Kidney epithelial cell (primary cell): ENCODE measurements at regions not wholly inside any gene's neighbourhood (a gene's known extent, or its start where the extent isn't known, plus 50 kb on each side); places are given as distances from the start of the nearest gene placed in this dataset.

ENCODE experiments used
- DNase-seq: peaks from one replicate; pipeline ENCODE4 v3.0.0-alpha.2; 2010; ENCODE audit warnings: low read depth
- H3K27me3 ChIP-seq: 2 replicates; pipeline ENCODE4 v1.6.0; 2011; ENCODE audit warnings: low read length; ENCODE audit not compliant: control insufficient read depth, insufficient read depth
- H3K36me3 ChIP-seq: 2 replicates; pipeline ENCODE4 v1.5.1; 2011; ENCODE audit warnings: low read length; ENCODE audit not compliant: control insufficient read depth, insufficient read depth
- H3K4me3 ChIP-seq: 2 replicates; pipeline ENCODE4 v1.5.1; 2011; ENCODE audit warnings: low read depth, mild to moderate bottlenecking, control low read depth, low read length
- CTCF ChIP-seq: IDR thresholded peaks from 2 replicates; pipeline ENCODE4 v1.5.1; 2011; ENCODE audit warnings: mild to moderate bottlenecking, moderate library complexity, low read length, control low read depth, inconsistent platforms; ENCODE audit not compliant: insufficient read depth, poor library complexity, severe bottlenecking

GRCh38 chr13:107649079-107649478 lies 566.3 kb downstream of the LIG4 start:
- no peak for DNase-seq
- H3K4me3 ChIP-seq, result no peak overlapping the region
- no peaks in the 10 kb centered on the region for H3K36me3 ChIP-seq
- H3K27me3 ChIP-seq, result no peaks in the 10 kb centered on the region
- no peak for TF ChIP-seq CTCF

GRCh38 chr13:107644136-107644535 lies 571.2 kb downstream of the LIG4 start:
- Histone ChIP-seq H3K36me3 (no peaks in the 10 kb centered on the region), H3K27me3 (no peaks in the 10 kb centered on the region), H3K4me3 (no peak overlapping the region)
- DNase-seq, result no peak
- no peak for TF ChIP-seq CTCF

- no peaks in the 10 kb centered on the region for H3K36me3 ChIP-seq
- no peak overlapping the region for H3K4me3 ChIP-seq
- no peak for DNase-seq
- H3K27me3 ChIP-seq, result no peaks in the 10 kb centered on the region
- TF ChIP-seq CTCF, result no peak
These were observed 571.7 kb downstream of the LIG4 start for GRCh38 chr13:107643615-107644014.

GRCh38 chr13:107642831-107643230 lies 572.5 kb downstream of the LIG4 start:
- no peak for DNase-seq
- H3K36me3 ChIP-seq, result no peaks in the 10 kb centered on the region
- TF ChIP-seq CTCF, result no peak
- no peaks in the 10 kb centered on the region for H3K27me3 ChIP-seq
- H3K4me3 ChIP-seq, result no peak overlapping the region

GRCh38 chr13:107641574-107641973 lies 573.8 kb downstream of the LIG4 start:
- TF ChIP-seq CTCF, result no peak
- Histone ChIP-seq H3K36me3 (no peaks in the 10 kb centered on the region), H3K4me3 (no peak overlapping the region), H3K27me3 (no peaks in the 10 kb centered on the region)
- no peak for DNase-seq

GRCh38 chr13:107625648-107626047 lies 589.7 kb downstream of the LIG4 start:
- no peak for DNase-seq
- TF ChIP-seq CTCF, result no peak
- no peaks in the 10 kb centered on the region for H3K36me3 ChIP-seq
- no peaks in the 10 kb centered on the region for H3K27me3 ChIP-seq
- H3K4me3 ChIP-seq, result no peak overlapping the region
